Transverse colon (tissue), 4 donors: ENCODE measurements at regions not wholly inside any gene's neighbourhood (a gene's known extent, or its start where the extent isn't known, plus 50 kb on each side); places are given as distances from the start of the nearest gene placed in this dataset.

Source experiments
- CTCF ChIP-seq, 5 experiments: fragments of 200-600 bp in 3 of 5; fragments of 450-650 bp in 2 of 5; sonication (generic) in 3 of 5; IDR thresholded peaks; 1 replicate in 2 of 5; 2 replicates in 3 of 5; pipeline ENCODE4 v1.5.1; 2016 to 2017; ENCODE audit warnings: antibody characterized with exemption in 5 of 5, inconsistent platforms in 3 of 5, mild to moderate bottlenecking in 2 of 5, moderate library complexity in 1 of 5
- POLR2A ChIP-seq: fragments of 450-650 bp; IDR thresholded peaks from one replicate; pipeline ENCODE4 v1.6.1; 2016; ENCODE audit warnings: antibody characterized with exemption, mild to moderate bottlenecking, moderate library complexity
- POLR2AphosphoS5 ChIP-seq, 3 donors: sonication (generic); formaldehyde crosslinking; IDR thresholded peaks; one replicate each; pipeline ENCODE4 v1.6.1; 2016; ENCODE audit warnings: antibody characterized with exemption in 3 of 3

DNA sequence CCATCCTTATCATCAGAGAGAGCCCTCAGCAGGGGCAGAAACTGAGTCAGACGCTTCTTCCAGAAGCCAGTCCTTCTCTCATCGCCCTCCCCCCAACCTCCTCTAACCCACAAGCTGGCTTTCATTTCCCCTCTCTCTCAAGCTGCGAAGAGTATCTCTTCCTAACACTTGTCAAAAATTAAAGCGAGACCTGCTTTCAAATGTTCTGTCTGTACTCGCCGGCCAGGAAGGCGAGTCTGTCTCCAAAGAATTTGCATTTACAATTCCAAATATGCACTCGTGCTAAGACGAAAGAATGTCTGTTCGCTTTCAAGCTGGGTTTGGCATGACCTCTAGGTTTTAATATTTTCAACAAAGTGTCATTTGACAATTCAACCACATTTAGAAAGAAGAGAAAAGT, 140.4 kb downstream of the RGS9 start:
- TF ChIP-seq CTCF (IDR thresholded peaks at IDR 0.05) (no peak), POLR2AphosphoS5 (IDR thresholded peaks at IDR 0.05) (no peak), POLR2A (no peak)
